Stimulated activated CD8-positive, alpha-beta memory T cell treated with anti-CD3 and anti-CD28 coated beads, Interleukin-4, amount 100 ng/mL, for 1 hour (primary cell): ENCODE measurements at regions not wholly inside any gene's neighbourhood (a gene's known extent, or its start where the extent isn't known, plus 50 kb on each side); places are given as distances from the start of the nearest gene placed in this dataset.
"Not testable (repeated sequence)": the region's sequence is repeated elsewhere in the genome, so short reads cannot be mapped to it uniquely, and the experiment has no call there.

ENCODE experiments used
- DNase-seq, 2 donors: peaks; one replicate each; pipeline ENCODE4 v3.0.0-alpha.2; 2020; ENCODE audit warnings: low read depth in 2 of 2, low spot score in 1 of 2

DNA sequence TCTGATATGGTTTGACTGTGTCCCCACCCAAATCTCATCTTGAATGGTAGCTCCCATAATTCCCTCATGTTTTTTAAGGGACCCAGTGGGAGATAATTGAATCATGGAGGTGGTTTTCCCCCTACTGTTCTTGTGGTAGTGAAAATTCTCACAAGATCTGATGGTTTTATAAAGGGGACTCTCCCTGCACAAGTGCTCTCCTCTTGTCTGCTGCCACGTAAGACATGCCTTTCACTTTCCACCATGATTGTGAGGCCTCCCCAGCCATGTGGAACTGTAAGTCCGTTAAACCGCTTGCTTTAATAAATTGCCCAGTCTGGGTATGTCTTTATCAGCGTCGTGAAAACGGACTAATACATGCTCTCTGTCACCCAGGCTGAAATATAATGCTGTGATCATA lies 200.9 kb upstream of the SLIT2 start:
- no peak for DNase-seq

DNA sequence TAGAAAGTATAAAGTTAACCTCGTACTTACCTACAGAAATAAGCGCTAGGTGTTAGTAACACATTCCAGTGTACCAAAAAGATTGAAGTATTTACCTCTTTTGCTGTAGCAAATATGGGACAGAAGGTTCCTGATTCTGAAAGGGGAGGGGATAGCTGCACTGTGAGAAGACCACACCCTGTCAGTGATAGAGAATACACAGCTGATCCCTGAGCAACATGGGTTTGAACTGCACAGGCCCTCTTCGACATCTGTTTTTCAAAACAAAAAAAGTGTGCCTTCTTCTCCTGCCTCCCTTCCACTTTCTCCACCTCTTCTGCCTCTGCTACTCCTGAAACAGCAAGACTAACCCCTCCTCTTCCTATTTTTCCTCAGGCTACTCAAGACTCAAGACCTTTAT lies 201.8 kb upstream of the SLIT2 start:
- no peak for DNase-seq

DNA sequence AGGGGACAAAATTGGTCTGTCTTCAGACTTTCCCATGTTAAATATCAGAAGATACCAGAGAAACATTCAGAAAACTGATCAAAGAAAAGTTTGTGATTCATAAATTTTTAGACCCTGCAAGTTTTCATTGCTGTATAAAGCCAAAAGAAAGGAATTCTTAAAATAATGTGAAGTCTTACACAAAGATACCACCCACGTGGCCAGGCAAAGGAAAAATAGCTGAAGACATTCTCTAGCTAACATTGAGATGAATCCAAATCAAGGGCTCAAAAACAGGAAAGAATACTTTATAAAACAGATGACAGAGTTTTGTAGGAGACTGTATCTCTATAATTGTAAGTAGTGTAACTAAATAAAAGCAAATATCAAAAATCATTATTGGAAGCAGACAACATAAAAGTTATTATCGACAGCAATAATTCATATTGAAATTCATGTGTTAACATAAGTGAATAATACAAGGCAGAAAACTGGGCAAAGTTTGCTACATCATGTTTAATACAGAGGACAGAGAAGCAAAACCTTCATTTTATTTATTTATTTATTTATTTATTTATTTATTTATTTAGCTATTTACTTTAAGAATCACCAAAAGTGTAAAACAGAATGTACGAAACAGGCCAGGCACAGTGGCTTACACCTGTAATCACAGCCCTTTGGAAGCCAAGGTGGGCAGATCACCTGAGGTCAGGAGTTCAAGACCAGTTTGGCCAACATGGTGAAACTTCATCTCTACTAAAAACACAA lies 204.6 kb upstream of the SLIT2 start:
- no peak for DNase-seq

DNA sequence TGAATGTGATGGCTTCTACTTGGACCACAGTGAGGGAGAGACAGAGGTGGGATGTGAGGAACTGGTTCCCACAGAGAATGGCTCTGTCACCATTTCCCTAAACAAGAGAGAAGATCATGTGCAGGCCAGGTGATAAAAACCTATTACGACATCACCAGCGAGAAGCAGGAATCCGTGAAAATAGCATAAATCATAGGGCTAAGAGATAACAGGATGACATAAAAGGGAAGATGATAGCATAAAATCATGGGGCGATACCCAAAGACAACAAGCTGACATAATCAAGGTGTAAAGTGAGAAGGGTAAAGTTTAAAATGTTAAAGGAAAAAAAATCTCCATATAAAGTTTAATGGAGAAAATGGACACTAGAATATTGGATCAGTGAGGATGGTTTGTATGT lies 205.5 kb upstream of the SLIT2 start:
- no peak for DNase-seq

DNA sequence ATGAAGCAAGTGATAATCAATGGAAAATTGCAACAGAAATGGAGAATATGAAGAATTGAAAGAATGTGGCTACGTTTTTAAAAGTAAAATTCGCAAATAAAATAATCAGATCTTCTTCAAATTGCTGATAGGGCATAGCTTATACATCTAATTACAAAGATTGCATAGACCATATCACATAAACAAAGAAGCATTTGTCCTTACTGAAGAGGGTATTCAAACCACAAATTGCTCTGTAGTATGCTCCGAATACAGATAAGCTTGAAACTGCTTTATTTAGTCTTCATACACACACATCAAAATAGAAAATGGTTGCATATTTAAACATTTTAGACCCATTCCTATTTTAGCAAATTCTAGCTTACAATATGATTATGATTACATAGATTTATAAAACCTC lies 206.7 kb upstream of the SLIT2 start:
- no peak for DNase-seq

DNA sequence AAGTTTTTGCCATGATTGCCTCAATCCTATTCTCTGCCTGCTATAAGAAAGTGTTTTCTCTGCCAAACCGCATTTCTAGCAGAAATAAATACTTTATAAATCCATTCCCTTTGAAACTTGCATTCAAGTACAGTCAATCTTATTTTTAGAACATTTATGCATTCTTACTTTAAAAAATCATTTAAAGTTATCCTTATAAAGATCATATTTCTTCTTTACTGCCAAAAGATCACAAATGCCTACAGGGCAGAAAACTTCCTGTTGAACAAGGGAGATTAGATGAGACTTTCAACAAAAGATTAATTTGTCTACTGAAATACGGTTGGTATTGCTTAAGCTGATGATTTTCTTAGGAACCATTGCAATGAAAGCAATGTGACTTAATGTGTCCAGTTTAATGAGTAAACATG lies 207.2 kb upstream of the SLIT2 start:
- DNase-seq, result no peak

DNA sequence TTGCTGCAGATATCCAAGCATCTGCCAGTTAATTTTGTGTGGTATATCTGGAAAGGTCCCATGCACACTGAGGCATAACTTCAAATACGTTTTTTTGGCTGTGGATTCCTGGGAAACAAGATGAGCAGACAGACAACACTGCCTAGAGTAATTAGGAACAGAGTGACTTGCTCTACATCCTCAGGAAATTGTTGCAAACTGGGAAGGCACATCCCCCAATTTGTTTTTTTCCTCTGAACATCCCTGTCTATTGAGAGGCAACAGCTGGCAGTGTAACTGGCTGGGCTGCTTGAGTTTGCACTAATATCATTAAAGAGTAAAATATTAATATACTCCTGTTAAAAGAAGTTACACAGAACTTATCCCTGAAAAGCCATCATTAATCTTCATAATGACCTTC lies 207.7 kb upstream of the SLIT2 start:
- no peak for DNase-seq

DNA sequence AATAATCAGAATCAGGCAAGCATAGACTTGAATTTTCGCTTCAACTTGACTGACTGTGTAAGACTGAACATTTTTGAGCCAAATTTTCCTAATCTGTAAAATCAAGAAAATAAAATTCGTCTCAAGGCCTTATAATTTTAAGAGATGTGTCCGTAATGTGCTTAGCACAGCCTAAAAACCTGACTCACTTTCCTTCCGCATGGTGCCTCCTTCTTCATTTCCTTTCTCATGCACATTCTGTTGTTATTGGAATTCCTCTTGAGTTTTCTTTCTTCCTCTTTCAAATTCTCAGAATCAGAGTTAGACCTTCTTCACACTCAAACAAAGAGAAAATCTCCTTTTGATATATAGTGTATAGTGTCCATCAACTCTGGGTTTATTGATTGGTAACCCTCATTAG lies 208.9 kb upstream of the SLIT2 start:
- no peak for DNase-seq

DNA sequence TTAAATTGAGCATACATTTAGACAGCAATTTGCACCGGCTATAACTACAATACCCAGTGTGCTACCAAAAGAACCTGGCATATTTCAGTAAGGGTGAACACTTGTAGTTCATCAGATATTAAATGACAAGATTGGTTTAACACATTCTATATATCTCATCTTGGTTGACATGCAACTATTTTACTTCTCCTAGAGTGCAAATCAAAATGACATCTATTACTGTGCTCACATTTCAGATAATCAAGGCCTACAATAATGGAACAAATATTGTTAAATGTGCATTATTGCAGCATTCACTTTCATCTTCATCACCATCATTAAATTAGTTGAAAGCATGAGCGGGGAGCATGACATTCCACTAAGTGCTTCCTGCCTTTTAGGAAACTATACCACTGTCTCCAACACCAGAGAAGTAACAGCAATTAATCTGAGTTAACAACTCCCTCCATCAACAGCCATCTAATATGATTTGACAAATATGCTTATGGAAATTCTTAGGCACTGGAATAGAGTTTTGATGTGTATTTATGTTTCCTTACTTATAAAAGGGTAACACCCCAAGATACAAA lies 209.8 kb upstream of the SLIT2 start:
- DNase-seq, result no peak

DNA sequence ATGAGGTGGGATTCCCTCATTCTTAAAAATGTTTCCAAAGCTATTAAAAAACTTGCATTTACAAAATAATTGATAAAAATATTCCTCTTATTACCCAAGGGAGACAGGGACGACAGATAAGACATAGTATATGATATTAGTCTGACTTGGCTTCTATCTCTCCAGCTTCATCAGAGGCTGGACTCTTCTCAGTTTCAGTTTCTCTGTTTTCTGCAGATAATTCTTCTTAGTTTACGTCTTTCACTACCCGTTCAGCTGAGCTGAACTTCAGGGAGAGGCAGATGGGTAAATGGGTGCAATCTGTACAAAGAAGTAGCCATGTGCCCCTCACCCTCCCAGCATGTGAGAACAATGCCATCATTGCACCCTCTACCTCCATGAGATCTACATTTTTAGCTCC lies 214.0 kb upstream of the SLIT2 start:
- no peak for DNase-seq

DNA sequence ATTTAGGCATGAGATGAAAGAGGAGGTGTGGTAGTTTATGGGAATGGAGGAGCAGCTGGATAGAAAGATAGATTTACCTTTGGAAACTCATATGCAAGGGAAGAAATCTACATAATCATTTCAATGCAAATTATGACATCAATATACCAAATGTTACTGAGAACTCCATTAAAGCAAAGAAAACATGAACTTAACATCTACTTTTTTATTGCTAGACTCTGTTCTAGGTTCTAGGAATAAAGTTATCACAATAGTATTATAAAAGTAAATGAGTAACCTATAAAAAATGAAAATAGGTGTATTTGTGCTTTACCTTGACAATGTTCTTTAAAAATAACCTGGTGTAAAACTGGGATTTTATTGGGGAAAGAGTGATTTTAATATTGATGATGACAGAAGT lies 221.6 kb upstream of the SLIT2 start:
- DNase-seq, result no peak

DNA sequence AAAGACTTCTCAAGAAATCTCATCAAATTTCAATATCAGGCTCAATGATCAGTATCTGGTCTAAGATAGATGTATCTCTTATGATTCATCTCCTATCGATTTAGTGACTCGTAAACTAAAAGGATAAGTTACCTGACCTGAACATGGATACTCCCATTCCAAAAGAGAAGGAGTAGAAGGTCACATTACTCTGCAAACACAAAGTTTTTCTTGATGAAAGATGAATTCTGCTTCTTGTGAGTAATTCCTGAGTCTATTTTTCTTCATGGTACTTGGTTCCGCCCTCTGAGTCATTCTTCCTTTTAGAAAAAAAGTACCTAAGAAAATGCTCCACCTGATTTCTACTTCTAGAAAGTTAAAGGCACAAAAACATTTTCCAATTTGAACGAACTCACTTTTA lies 223.1 kb upstream of the SLIT2 start:
- no peak for DNase-seq

DNA sequence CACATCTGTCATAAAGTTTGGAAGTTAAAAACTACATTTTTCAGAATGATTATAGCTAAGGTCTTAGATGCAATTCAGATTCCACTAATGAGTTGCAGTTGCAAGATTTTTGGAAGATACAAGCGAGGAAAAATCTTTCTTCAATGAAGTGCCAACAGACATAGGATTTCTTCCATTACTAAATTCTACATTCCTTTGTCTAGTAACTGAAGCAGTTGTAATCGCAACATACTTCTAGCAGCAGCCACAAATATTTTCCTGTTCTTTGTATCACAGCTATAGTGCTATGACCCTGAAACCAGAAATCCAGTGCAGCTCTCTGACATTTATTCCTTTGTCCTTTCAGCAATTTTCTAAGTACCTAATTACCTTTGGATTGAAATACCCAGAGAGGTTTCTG lies 225.2 kb upstream of the SLIT2 start:
- DNase-seq, result no peak

DNA sequence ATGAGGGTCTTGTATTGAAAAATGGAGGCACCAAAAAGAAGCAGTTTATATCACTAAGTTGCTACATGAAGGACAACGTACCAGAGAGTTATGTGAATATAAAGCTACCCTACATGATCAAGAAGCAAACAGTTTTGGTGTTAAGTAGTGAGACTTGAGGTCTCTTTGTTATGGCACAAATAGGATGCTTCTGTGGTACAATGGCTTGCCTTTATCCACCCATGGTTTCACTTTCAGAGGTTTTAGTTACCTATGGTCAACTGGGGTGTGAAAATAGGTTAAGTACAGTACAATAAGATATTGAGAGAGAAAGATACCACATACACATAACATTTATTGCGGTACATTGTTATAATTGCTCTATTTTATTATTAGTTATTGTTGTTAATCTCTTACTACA lies 229.2 kb upstream of the SLIT2 start:
- DNase-seq, result no peak

DNA sequence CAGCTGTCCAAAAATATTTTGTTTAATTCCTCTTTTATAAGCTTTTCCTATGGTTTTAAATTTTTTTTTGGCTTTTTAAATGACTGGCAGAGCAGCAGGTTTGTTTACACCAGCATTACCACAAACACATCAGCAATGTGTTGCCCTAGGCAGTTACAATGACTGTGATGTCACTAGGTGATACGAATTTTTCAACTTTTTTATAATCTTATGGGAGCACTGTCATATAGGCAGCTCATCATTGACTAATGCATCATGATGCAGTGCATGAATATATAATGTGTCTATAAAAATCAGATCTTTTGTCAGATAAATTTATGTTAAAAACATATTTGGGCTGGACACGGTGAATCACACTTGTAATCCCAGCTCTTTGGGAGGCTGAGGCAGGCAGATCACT lies 231.6 kb upstream of the SLIT2 start:
- DNase-seq, result no peak

DNA sequence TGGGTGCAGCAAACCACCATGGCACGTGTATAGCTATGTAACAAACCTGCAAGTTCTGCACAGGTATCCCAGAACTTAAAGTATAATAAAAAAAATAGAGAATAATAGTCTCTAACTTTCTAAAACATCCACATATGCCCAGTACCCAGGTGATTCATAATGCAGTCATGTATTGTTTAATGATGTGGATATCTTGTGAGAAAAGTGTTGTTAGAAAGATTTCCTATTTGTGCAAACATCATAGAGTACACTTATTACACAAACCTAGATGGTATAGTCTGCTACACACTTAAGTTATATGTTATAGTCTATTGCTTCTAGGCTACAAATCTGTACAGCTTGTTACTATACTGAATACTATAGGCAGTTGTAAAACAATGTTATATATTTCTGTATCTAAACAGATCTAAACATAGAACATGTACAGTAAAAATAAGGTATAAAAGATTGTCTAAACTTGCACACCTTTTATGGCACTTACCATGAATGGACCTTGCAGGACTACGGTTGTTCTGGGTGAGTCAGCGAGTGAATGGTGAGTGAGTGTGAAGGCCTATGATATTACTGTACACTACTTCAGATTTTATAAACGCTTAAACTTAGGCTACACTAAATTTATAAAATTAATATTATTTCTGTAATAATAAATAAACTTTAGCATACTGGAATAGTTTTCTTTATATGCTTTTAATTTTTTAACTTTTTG lies 232.2 kb upstream of the SLIT2 start:
- no peak for DNase-seq

DNA sequence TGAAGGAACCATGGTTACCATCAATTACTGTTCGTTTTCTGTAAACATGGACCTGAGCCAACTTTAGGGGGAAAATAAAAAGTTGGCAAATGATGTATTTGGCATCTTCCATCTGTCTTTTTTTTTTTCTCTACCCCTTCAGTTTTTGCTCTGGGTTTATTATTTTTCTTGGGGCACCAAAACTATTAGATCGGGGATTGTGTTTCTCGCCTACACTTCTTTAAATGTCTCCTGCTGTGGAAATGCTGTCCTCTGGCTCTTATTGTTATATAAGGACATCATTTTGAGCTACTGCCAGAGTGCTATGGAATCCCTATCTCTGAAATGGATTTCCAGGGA lies 234.0 kb upstream of the SLIT2 start:
- no peak for DNase-seq

DNA sequence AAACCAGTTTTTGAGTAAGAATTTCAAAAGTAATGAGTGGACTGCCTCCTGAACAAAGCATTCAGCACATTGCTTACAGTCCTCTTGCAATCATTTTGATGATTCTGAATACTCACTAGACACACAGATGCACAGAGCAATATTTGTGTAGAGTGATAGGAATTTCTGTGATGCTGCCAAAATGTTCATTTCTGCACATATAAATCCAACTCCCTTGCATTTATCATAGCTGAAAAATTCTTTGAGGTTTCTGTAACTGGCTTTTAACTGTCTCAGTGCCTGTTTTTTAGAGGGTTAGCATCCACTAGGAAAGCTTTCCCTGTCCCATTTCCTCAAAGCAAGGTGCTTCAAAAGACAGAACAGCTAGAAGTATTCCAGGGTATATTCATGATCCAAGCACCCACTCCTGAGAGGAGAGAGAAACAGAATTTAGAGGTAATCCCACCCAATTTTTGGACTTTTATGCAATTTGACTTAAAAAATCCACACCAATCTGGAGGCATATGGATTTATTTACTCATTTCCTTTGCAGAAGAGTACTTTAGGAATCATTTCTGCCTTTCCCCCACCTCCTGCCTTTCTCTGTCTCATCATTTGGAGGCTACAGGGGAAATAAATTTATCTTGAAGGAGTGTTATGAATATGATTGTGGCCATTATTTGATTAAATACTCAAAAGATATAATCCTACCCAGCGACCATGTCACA lies 234.5 kb upstream of the SLIT2 start:
- DNase-seq, result no peak

DNA sequence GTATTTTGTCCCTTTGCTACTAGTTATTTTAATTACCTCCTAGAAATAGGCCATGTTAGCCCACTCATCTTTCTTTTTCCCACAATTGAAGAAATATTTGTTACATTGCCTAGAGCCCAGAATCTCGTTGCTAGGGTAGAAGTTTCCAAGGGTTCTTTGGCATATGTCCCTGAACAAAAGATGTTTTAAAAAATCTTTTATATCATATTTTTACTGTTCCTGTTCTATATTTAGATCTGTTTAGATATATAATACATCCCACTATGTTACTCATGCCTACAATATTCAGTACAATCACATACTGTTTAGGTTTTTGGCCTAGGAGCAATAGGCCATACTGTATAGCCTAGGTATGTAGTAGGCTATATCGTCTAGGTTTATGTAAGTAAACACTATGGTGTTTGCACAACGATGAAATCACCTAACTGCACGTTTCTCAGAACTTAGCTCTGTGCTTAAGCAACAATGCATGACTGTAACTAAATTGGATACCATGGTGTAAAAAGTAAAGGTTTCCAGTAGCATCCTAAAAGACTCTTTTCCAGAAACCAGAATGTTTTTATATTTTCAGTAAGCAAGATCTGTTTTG lies 236.0 kb upstream of the SLIT2 start:
- DNase-seq, result no peak

DNA sequence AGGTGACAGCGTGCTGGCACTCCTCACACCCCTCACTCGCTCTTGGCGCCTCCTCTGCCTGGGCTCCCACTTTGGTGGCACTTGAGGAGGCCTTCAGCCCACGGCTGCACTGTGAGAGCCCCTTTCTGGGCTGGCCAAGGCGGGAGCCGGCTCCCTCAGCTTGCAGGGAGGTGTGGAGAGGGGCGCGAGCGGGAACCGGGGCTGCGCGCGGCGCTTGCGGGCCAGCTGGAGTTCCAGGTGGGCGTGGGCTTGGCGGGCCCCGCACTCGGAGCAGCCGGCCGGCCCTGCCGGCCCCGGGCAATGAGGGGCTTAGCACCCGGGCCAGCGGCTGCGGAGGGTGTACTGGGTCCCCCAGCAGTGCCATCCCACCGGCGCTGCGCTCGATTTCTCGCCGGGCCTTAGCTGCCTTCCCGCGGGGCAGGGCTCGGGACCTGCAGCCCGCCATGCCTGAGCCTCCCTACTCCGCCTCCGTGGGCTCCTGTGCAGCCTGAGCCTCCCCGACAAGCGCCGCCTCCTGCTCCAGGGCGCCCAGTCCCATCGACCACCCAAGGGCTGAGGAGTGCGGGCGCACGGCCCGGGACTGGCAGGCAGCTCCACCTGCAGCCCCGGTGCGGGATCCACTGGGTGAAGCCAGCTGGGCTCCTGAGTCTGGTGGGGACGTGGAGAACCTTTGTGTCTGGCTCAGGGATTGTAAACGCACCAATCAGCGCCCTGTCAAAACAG lies 247.7 kb upstream of the SLIT2 start:
- DNase-seq, result not testable (repeated sequence)

DNA sequence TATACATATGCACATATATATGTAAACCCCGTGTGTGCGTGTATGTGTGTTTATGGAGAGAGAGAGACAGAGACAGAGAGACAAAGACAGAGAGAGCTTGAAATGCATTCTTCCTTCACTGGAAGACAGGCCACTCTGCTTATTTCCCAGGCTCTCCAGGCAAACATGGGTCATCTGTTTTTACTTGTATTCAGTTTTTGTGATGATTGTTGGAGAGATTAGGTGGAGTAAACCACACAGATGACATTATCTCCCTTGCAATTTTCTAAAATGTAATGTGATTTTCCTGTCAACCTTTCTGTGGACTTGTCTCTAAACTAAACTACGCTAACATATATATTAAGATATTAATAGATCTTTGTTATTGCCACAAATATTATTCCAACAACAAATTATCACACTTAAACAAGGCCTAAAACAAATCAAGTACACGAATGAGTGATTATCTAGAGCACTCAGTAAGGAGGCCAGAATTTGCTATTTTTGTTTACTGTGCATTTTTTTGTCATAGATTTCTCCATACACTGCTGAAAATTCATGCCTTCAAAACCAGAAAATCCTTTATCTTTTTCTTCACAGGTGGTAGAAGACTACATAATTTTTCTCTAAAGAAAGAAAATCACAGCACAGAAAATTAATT lies 251.8 kb upstream of the SLIT2 start:
- no peak for DNase-seq
